HG02571 (cell line): ENCODE measurements at regions not wholly inside any gene's neighbourhood (a gene's known extent, or its start where the extent isn't known, plus 50 kb on each side); places are given as distances from the start of the nearest gene placed in this dataset.
"Not testable (repeated sequence)": the region's sequence is repeated elsewhere in the genome, so short reads cannot be mapped to it uniquely, and the experiment has no call there.

Experiments
- ATAC-seq: cut with Tn5 transposase; IDR thresholded peaks from one replicate; pipeline ENCODE4 v1.9.1; 2021; ENCODE audit warnings: mild to moderate bottlenecking, moderate library complexity; ENCODE audit not compliant: unreplicated experiment

GRCh38 chr4:53886090-53886489 is 178.3 kb downstream of the CHIC2 start:
- no peak for ATAC-seq

DNA sequence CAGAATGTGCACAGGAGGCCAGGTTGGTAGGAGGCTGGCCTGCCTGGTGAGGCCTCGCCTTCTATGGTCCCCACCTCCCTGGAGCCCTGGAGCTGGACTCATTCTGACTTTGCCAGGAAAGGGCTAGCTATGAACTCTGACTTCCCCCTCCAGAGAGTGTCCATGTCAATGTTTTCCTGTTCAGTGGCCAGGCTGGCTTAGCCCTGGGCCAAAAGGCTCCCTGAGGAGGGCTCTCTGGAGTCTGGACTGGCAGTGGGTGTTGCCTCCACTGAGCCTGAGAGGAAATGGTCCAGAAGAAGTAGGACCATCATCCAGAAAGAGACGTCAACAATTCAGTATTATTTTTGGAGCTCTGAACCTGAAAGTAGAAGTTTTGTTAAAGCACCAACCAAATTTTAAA is 178.7 kb downstream of the CHIC2 start:
- no peak for ATAC-seq

DNA sequence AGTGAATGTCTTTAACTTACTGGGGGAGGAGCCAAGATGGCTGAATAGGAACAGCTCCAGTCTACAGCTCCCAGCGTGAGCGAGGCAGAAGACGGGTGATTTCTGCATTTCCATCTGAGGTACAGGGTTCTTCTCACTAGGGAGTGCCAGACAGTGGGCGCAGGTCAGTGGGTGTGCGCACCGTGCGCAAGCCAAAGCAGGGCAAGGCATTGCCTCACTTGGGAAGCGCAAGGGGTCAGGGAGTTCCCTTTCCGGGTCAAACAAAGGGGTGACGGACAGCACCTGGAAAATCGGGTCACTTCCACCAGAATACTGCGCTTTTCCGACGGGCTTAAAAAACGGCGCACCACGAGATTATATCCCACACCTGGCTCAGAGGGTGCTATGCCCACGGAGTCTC is 187.3 kb downstream of the CHIC2 start:
- ATAC-seq, result not testable (repeated sequence)

GRCh38 chr4:53866055-53866454 is 198.3 kb downstream of the CHIC2 start:
- no peak for ATAC-seq

- ATAC-seq, result no peak
Measured at GRCh38 chr4:53865054-53865453, 199.4 kb downstream of the CHIC2 start.

GRCh38 chr4:53863736-53864365 is 200.6 kb downstream of the CHIC2 start:
- ATAC-seq, result no peak

DNA sequence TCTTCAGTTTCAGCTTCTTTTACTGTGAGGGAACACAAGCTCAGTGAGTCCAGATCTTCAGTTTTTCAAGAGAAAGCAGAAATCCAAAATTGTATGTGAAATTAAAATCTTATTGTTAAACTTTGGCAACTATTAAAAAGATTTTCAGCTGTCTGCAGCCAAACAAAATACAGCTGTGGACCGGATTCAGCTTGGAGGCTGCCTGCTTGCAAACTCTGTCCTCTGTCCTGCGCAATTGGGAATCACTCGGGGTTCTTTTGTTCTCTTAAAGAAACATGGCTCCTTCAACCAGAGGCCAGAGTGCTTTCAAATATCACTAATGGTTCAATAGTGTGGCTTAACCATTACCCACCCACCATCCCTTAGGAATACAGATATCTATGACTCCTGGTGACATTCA is 201.2 kb downstream of the CHIC2 start:
- no peak for ATAC-seq

GRCh38 chr4:53861856-53862610 is 202.4 kb downstream of the CHIC2 start:
- no peak for ATAC-seq

- ATAC-seq, result no peak
Measured at GRCh38 chr4:53859305-53859704, 205.1 kb downstream of the CHIC2 start.

DNA sequence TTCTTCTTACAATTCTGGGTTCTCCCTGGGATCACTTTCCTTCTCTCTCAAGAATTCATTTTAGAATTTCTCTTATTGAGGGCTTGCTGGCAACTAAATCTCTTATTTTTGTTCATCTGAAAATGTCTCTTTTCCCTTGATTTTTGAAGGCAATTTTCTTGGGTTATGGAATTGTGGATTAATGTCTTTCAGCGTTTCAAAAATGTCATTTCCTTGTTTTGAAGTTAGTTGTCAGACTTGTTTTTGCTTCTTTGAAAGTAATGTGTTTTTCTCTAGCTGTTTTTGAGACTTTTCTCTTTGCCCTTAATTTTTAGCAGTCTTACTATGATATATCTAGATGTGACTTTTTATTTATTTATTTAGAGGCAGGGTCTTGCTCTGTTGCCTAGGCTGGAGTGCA is 205.7 kb downstream of the CHIC2 start:
- no peak for ATAC-seq

GRCh38 chr4:53855581-53856250 is 208.7 kb downstream of the CHIC2 start:
- no peak for ATAC-seq

DNA sequence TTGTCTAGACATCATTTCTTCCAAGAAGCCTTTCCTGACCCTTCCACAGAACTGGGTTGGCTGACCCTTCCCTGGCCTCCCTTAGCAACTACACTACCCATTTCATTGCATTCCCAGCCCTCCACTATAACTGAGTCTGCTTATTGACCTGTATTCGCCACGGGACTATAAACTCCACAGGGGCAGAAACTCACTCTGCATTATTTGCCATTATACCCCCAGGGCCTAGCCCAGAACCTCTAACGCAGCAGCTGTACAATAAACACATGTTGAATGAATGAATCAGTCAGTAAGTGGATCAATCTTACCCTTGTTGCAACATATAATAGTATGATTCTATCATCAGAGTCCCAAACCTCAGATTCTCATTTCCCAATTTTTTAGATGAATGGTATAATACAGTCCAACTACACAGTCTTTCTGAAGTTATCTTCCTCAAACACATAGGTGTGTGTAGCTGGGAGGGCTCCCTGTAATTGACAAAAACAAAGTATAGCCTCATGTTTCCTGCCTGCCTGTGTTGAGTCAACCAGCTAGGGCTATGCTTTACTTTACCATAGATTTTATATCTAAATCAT is 209.3 kb downstream of the CHIC2 start:
- no peak for ATAC-seq

DNA sequence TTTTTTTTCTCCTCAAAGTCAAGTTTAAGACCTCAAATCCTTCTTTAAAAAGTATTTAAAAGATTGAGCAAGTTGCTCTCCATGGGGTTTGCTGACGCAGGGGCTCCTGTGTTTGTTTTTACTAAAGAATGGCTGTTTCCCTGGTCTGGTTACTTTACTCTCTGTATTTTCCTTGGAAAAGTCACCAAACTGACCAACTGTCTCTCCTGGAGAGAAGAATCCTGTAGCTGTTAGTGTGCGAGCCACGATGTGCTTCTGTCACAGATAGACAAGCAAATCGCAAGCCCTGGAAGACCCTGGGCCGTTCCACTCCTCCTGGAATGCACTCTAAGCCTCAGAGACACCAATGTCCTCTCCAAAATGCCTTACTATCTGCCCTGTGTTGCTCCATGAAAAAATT is 212.1 kb downstream of the CHIC2 start:
- no peak for ATAC-seq

GRCh38 chr4:53847965-53848364 is 216.4 kb downstream of the CHIC2 start:
- ATAC-seq, result no peak

DNA sequence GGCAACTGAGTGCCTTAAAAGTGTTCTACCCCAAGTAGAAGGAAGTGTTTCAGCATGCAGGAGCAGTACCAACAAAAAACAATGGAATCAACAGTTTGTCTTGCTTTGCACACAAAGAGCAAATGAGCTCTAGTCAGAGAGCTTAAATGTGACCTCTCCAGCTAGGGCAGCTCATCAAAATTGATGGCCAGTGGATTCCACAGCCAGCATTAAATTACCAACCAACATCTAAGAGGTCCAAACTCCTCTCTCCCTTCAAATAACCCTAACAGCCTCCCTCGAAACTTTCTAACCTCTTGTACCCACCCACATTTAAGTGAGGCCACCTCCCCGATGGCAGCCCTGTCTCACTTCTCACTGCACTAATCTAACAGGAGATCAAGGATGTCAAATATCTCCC is 219.9 kb downstream of the CHIC2 start:
- ATAC-seq, result no peak

DNA sequence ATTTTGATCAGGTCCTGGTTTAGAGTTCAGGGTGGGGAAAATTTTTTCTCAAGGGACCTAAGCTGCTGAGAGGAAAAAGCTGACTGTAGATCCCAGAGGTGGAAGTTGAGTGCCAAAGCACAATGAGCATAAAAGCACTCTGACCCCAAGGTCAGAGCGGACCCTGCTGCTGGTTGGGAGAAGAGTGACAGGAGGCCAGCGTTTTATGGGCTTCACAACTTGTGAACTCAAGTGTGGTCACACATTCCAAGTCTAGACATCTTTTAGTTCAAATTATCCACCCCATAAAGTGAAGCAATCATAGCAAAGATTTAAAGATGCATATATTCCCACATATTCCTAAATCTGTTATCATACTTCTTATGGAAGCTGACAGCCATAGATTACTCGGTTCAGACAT is 220.3 kb downstream of the CHIC2 start:
- ATAC-seq, result no peak

GRCh38 chr4:53841711-53842110 is 222.7 kb downstream of the CHIC2 start:
- no peak for ATAC-seq

DNA sequence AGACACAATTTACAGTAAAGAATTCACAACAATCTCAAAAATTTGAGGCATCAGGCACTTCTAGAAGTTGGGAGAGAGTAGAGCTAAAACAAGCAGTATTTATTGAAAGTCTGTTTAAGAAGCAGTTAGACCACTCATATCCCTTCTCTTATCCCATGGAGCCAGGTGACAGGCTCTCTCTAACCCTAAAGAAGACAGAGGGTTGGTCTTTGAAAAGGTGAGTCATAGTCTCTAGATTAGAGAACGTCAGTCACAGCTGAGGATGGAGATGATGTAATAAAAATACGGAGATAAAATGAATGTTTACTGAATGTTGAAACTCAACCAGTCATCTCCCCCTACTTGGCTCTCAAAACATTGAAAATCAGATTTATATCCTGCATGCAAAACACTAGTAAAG is 223.8 kb downstream of the CHIC2 start:
- ATAC-seq, result no peak

GRCh38 chr4:53833302-53834003 is 231.0 kb downstream of the CHIC2 start:
- ATAC-seq, result not testable (repeated sequence)

DNA sequence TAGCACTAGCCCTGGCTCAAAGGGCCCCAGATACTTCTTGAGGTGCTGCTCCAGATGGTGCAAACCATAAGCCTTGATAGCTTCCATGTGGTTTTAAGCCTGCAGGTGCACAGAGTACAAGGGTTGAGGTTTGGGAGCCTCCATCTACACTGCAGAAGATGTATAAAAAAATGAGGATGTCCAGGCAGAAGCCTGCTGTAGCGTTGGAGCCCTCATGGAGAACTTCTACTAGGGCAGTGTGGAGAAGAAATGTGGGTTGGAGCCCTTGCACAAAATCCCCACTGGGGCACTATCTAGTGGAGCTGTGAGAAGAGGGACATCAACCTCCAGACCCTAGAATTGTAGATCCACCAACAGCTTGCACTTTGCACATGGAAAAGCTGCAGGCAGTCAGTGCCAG is 231.9 kb downstream of the CHIC2 start:
- no peak for ATAC-seq

- no peak for ATAC-seq
Measured at GRCh38 chr4:53830511-53830910, 233.9 kb downstream of the CHIC2 start.
